Amniotic epithelial cell (primary cell): ENCODE measurements at regions not wholly inside any gene's neighbourhood (a gene's known extent, or its start where the extent isn't known, plus 50 kb on each side); places are given as distances from the start of the nearest gene placed in this dataset.

Experiments used
- DNase-seq: peaks from one replicate; pipeline ENCODE4 v3.0.0-alpha.2; 2010; ENCODE audit warnings: low read depth

GRCh38 chr9:117547904-117548303 lies 133.0 kb upstream of the ASTN2 start:
- DNase-seq: no peak

GRCh38 chr9:117546894-117547678 lies 132.2 kb upstream of the ASTN2 start:
- no peak for DNase-seq

GRCh38 chr9:117545846-117546245 lies 131.0 kb upstream of the ASTN2 start:
- DNase-seq: no peak

- DNase-seq: no peak
Measured at GRCh38 chr9:117543089-117543488, 128.2 kb upstream of the ASTN2 start.

GRCh38 chr9:117542021-117542420 lies 127.2 kb upstream of the ASTN2 start:
- no peak for DNase-seq

GRCh38 chr9:117541181-117541580 lies 126.3 kb upstream of the ASTN2 start:
- DNase-seq: no peak

GRCh38 chr9:117535973-117536372 lies 121.1 kb upstream of the ASTN2 start:
- DNase-seq: no peak

GRCh38 chr9:117535434-117535833 lies 120.6 kb upstream of the ASTN2 start:
- no peak for DNase-seq

- DNase-seq: no peak
Measured at GRCh38 chr9:117528225-117528624, 113.4 kb upstream of the ASTN2 start.

GRCh38 chr9:117526674-117527073 lies 111.8 kb upstream of the ASTN2 start:
- no peak for DNase-seq

GRCh38 chr9:117523531-117524153 lies 108.8 kb upstream of the ASTN2 start:
- no peak for DNase-seq

GRCh38 chr9:117521293-117521692 lies 106.4 kb upstream of the ASTN2 start:
- DNase-seq: no peak

GRCh38 chr9:117516676-117517632 lies 102.1 kb upstream of the ASTN2 start:
- DNase-seq: no peak

- DNase-seq: no peak
Measured at GRCh38 chr9:117511852-117512481, 97.1 kb upstream of the ASTN2 start.

- no peak for DNase-seq
Measured at GRCh38 chr9:117496307-117496706, 81.5 kb upstream of the ASTN2 start.

- DNase-seq: no peak
Measured at GRCh38 chr9:117494401-117495090, 79.7 kb upstream of the ASTN2 start.

GRCh38 chr9:117492476-117492875 lies 77.6 kb upstream of the ASTN2 start:
- no peak for DNase-seq

GRCh38 chr9:117491491-117491890 lies 76.6 kb upstream of the ASTN2 start:
- DNase-seq: no peak

GRCh38 chr9:117490199-117490598 lies 75.3 kb upstream of the ASTN2 start:
- no peak for DNase-seq

- DNase-seq: no peak
Measured at GRCh38 chr9:117488659-117489058, 73.8 kb upstream of the ASTN2 start.

- no peak for DNase-seq
Measured at GRCh38 chr9:117487555-117488175, 72.8 kb upstream of the ASTN2 start.
